Stimulated activated CD4-positive, alpha-beta T cell treated with anti-CD3 and anti-CD28 coated beads, Interleukin-2, amount 100 ng/mL, for 24 hours (primary cell): ENCODE measurements at regions not wholly inside any gene's neighbourhood (a gene's known extent, or its start where the extent isn't known, plus 50 kb on each side); places are given as distances from the start of the nearest gene placed in this dataset.

Experiments used
- DNase-seq, 2 donors: peaks; one replicate each; pipeline ENCODE4 v3.0.0-alpha.2; 2020

DNA sequence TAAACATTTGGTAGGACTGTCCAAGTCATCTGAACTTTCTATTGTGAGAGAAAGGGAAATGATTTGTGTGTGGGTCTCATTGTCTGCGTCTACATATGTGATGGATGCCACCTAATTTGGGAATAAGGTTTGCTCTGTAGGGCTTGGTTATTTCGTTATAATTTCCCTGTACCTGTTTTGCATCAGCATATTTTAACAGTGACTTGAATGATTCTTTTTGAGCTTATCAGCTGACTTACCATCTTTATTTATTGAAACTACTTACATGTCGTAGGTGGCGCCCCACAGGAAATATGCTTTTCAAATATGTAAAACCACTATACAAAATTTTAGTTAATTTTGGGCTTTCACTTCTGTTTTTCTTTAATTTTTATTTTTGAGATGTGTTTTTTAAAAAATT, 56.5 kb upstream of the BCAT1 start:
- DNase-seq, result no peak

GRCh38 chr12:25004447-25004846, 55.5 kb upstream of the BCAT1 start:
- no peak for DNase-seq

- DNase-seq, result no peak
These were observed 52.4 kb upstream of the BCAT1 start for GRCh38 chr12:25001311-25001710.
